GM12878 (cell line): ENCODE measurements at regions not wholly inside any gene's neighbourhood (a gene's known extent, or its start where the extent isn't known, plus 50 kb on each side); places are given as distances from the start of the nearest gene placed in this dataset.
"Not testable (repeated sequence)": the region's sequence is repeated elsewhere in the genome, so short reads cannot be mapped to it uniquely, and the experiment has no call there.

ENCODE experiments used
- ATAC-seq: fragments of 200-7000 bp; cut with Tn5 transposase; 3 replicates; pipeline ENCODE4 v1.9.1; 2020; ENCODE audit warnings: mild to moderate bottlenecking, moderate library complexity
- BruUV-seq: library from RNA; stranded (reverse); fragments of 400-500 nt; replicated peaks from 2 replicates; lab custom pipeline; 2021; lab: Mats Ljungman, UMichigan
- CTCF ChIA-PET: fragments of 300-600 bp; sonication (Branson Sonifier 250); formaldehyde crosslinking; extraction: SDS; loops from one replicate; lab custom pipeline; 2021; ENCODE audit warnings: inconsistent platforms; lab: Yijun Ruan, JAX
- POLR2A ChIA-PET: fragments of 350-600 bp; formaldehyde crosslinking; extraction: SDS; loops from one replicate; lab custom pipeline; 2021; ENCODE audit warnings: inconsistent platforms; lab: Charles Lee
- RAD21 ChIA-PET: fragments of 300-600 bp; sonication (Branson Sonifier 250); formaldehyde crosslinking; loops from one replicate; lab custom pipeline; 2023; ENCODE audit warnings: antibody characterized with exemption; ENCODE audit not compliant: unreplicated experiment; lab: Charles Lee
- SMC1A ChIA-PET: fragments of 300-600 bp; sonication (Branson Sonifier 250); formaldehyde crosslinking; loops from one replicate; lab custom pipeline; 2023; ENCODE audit not compliant: unreplicated experiment, uncharacterized antibody; lab: Charles Lee
- DNase-seq: peaks from one replicate; pipeline ENCODE4 v3.0.0-alpha.2; 2011; ENCODE audit warnings: low read depth, low spot score
- FAIRE-seq: peaks from 3 replicates; lab custom pipeline; 2011; peaks lifted over from hg19 to GRCh38; lab: Jason Lieb, UNC
- H2AFZ ChIP-seq: 2 replicates; pipeline ENCODE4 v1.6.0; 2011; ENCODE audit warnings: low read depth, low read length, control low read depth; ENCODE audit not compliant: control insufficient read depth
- H3K27ac ChIP-seq: 2 replicates; pipeline ENCODE4 v1.5.1; 2011; ENCODE audit warnings: control low read depth; ENCODE audit not compliant: control insufficient read depth, insufficient read depth
- H3K27me3 ChIP-seq, 2 experiments: replicated peaks in 1 of 2; 2 replicates each; pipeline versions ENCODE4 v1.6.0 to v1.6.1; 2011; ENCODE audit warnings: low read length in 1 of 2; ENCODE audit not compliant: control insufficient read depth in 2 of 2, insufficient read depth in 2 of 2
- H3K36me3 ChIP-seq, 2 experiments: 2 replicates each; pipeline ENCODE4 v1.5.1; 2011; ENCODE audit warnings: low read length in 1 of 2; ENCODE audit not compliant: control insufficient read depth in 2 of 2, insufficient read depth in 2 of 2
- H3K4me1 ChIP-seq: 2 replicates; pipeline ENCODE4 v1.6.1; 2011; ENCODE audit warnings: mild to moderate bottlenecking, low read length, moderate library complexity, mixed read lengths; ENCODE audit not compliant: control insufficient read depth, insufficient read depth
- H3K4me2 ChIP-seq: 2 replicates; pipeline ENCODE4 v1.6.0; 2011; ENCODE audit warnings: control low read depth; ENCODE audit not compliant: control insufficient read depth, insufficient read depth
- H3K4me3 ChIP-seq: fragments of 200-600 bp; sonication (generic); 2 replicates; pipeline ENCODE4 v1.5.1; 2016
- H3K79me2 ChIP-seq: 2 replicates; pipeline ENCODE4 v1.6.0; 2011; ENCODE audit warnings: low read length; ENCODE audit not compliant: control insufficient read depth, insufficient read depth
- H3K9ac ChIP-seq: 2 replicates; pipeline ENCODE4 v1.8.0; 2011; ENCODE audit warnings: low read length, control low read depth, mixed read lengths; ENCODE audit not compliant: control insufficient read depth, insufficient read depth
- H3K9me3 ChIP-seq: replicated peaks from 3 replicates; pipeline ENCODE4 v1.5.1; 2011; ENCODE audit warnings: mild to moderate bottlenecking, low read length; ENCODE audit not compliant: control insufficient read depth, insufficient read depth
- H4K20me1 ChIP-seq: 2 replicates; pipeline ENCODE4 v1.6.0; 2011; ENCODE audit not compliant: control insufficient read depth, insufficient read depth
- CBX5 ChIP-seq: sonication (generic); IDR thresholded peaks from 2 replicates; pipeline ENCODE4 v1.6.1; 2016; ENCODE audit warnings: low read depth, moderate library complexity, mild to moderate bottlenecking, inconsistent platforms
- DPF2 ChIP-seq: fragments of 450-650 bp; IDR thresholded peaks from 2 replicates; pipeline ENCODE4 v1.6.1; 2017; ENCODE audit warnings: mild to moderate bottlenecking
- E2F8 ChIP-seq: fragments of 450-650 bp; IDR thresholded peaks from 2 replicates; pipeline ENCODE4 v1.6.1; 2018; ENCODE audit warnings: mild to moderate bottlenecking, low read depth, moderate library complexity; ENCODE audit not compliant: partially characterized antibody
- EP300 ChIP-seq, 2 experiments: fragments of 150-350 bp in 1 of 2; IDR thresholded peaks; 2 replicates each; pipeline ENCODE4 v1.6.1; 2011 to 2012; ENCODE audit warnings: low read depth in 2 of 2, low read length in 2 of 2, borderline replicate concordance in 1 of 2, improper control_type of control experiment in 1 of 2, inconsistent platforms in 1 of 2; ENCODE audit not compliant: control insufficient read depth in 1 of 2
- NR2F1 ChIP-seq: fragments of 450-650 bp; conservative IDR thresholded peaks from 2 replicates; pipeline ENCODE4 v1.6.1; 2017; ENCODE audit warnings: mild to moderate bottlenecking
- SMAD1 ChIP-seq: fragments of 450-650 bp; IDR thresholded peaks from 2 replicates; pipeline ENCODE4 v1.6.1; 2018; ENCODE audit warnings: mild to moderate bottlenecking, low read depth; ENCODE audit not compliant: partially characterized antibody
- SMAD5 ChIP-seq: IDR thresholded peaks from 2 replicates; pipeline ENCODE4 v1.6.1; 2016; ENCODE audit warnings: antibody characterized with exemption, low read depth
- TCF7 ChIP-seq: IDR thresholded peaks from 2 replicates; pipeline ENCODE4 v1.6.1; 2014; ENCODE audit warnings: antibody characterized with exemption, borderline replicate concordance
- WGBS: methylation state at CpG from one replicate; pipeline ENCODE4 v1.1.6; 2016; ENCODE audit warnings: low lambda C conversion rate; ENCODE audit not compliant: insufficient replicate concordance, insufficient coverage; ENCODE audit errors: missing lambda C conversion rate; 5-methylcytosine and 5-hydroxymethylcytosine counted together
- in situ Hi-C: fragments of 300-500 bp; cut with MboI; formaldehyde crosslinking; loops from 9 replicates; pipeline ENCODE4 v1.14.3; 2018; ENCODE audit warnings: mixed read lengths
- intact Hi-C: fragments of 100-400 bp; cut with micrococcal nuclease; formaldehyde crosslinking; loops from one replicate; pipeline ENCODE4 v1.14.2; 2022; ENCODE audit not compliant: unreplicated experiment

- H3K9me3 ChIP-seq, ATAC-seq, intact Hi-C loops, H3K4me2 ChIP-seq, in situ Hi-C loops, H3K79me2 ChIP-seq, H3K36me3 ChIP-seq, H3K9ac ChIP-seq, FAIRE-seq, BruUV-seq, H3K4me3 ChIP-seq, CTCF ChIA-PET, H3K4me1 ChIP-seq, H2AFZ ChIP-seq, H3K27me3 ChIP-seq, H3K27ac ChIP-seq, RAD21 ChIA-PET, H4K20me1 ChIP-seq, DNase-seq, SMC1A ChIA-PET: not testable (repeated sequence)
- POLR2A ChIA-PET, result interaction anchor here (0.6 kb wide), 1 partner anchor 359 kb away, joined by 6 read pairs; no protein-coding TSS in a partner anchor
- 4% methylated on average over 1 of the region's 1 CpG for WGBS
Observed at GRCh38 chr2:160577081-160577480, 83.5 kb upstream of the RBMS1 start.

- Histone ChIP-seq H3K36me3 (no peaks in the 10 kb centered on the region), H3K27me3 (no peaks in the 10 kb centered on the region), H3K4me1 (no peaks in the 10 kb centered on the region), H3K9ac (no peak overlapping the region), H3K9me3 (no peaks in the 10 kb centered on the region), H2AFZ (no peak overlapping the region), H3K4me3 (no peak overlapping the region), H3K27ac (no peak overlapping the region), H3K4me2 (no peak overlapping the region), H3K79me2 (no peaks in the 10 kb centered on the region), H4K20me1 (no peaks in the 10 kb centered on the region)
- in situ Hi-C loops (no loop called here), intact Hi-C loops (no loop called here)
- ChIA-PET SMC1A (no interaction called here), CTCF (interaction anchor here (1.5 kb wide), 1 partner anchor 28 kb away, joined by 3 read pairs; no protein-coding TSS in a partner anchor), POLR2A (interaction anchor here (0.5 kb wide), 1 partner anchor 9 kb away, joined by 3 read pairs; no protein-coding TSS in a partner anchor), RAD21 (no interaction called here)
- 0% methylated on average over 3 of the region's 3 CpGs for WGBS
- TF ChIP-seq SMAD5 (no peak), EP300 (IDR thresholded peaks at IDR 0.05; ENCODE audit: borderline replicate concordance in 1 of 2, control insufficient read depth in 1 of 2, low read depth in 2 of 2, low read length in 2 of 2) (no peak), NR2F1 (no peak), TCF7 (no peak), SMAD1 (no peak), DPF2 (no peak), CBX5 (no peak), E2F8 (no peak)
- no TSS peak for BruUV-seq
- DNase-seq (no peak), FAIRE-seq (no peak), ATAC-seq (no peak)
Observed at GRCh38 chr2:160581035-160581434, 87.4 kb upstream of the RBMS1 start.
